HL-60 (cell line): ENCODE measurements at regions not wholly inside any gene's neighbourhood (a gene's known extent, or its start where the extent isn't known, plus 50 kb on each side); places are given as distances from the start of the nearest gene placed in this dataset.

Source experiments
- DNase-seq, 2 experiments: peaks; one replicate each; pipeline ENCODE4 v3.0.0-alpha.2; 2010 to 2020; ENCODE audit warnings: low read depth in 1 of 2, low spot score in 1 of 2
- H3K27ac ChIP-seq: fragments of 250-450 bp; sonication (Bioruptor Pico); replicated peaks from 2 replicates; pipeline ENCODE4 v1.5.1; 2020; ENCODE audit warnings: mild to moderate bottlenecking, moderate library complexity
- H3K27me3 ChIP-seq: fragments of 250-450 bp; sonication (Bioruptor Pico); 2 replicates; pipeline ENCODE4 v1.5.1; 2021; ENCODE audit warnings: mild to moderate bottlenecking, moderate library complexity; ENCODE audit not compliant: insufficient read depth, poor library complexity, severe bottlenecking
- H3K4me3 ChIP-seq: replicated peaks from 2 replicates; pipeline ENCODE4 v1.5.1; 2011; ENCODE audit warnings: mild to moderate bottlenecking, control low read depth, low read length; ENCODE audit not compliant: insufficient read depth
- CTCF ChIP-seq: IDR thresholded peaks from one replicate; pipeline ENCODE4 v1.5.1; 2011; ENCODE audit warnings: low read length, control low read depth, inconsistent platforms; ENCODE audit not compliant: insufficient read depth
- GABPA ChIP-seq: IDR thresholded peaks from 2 replicates; pipeline ENCODE4 v1.6.1; 2012; ENCODE audit warnings: low read depth
- POLR2AphosphoS5 ChIP-seq: IDR thresholded peaks from 2 replicates; pipeline ENCODE4 v1.6.1; 2012; ENCODE audit warnings: low read depth
- SPI1 ChIP-seq: IDR thresholded peaks from 2 replicates; pipeline ENCODE4 v1.6.1; 2012; ENCODE audit warnings: low read depth, mild to moderate bottlenecking, borderline replicate concordance
- TF ChIP-seq, protein P1 (sequence below): IDR thresholded peaks from 2 replicates; pipeline ENCODE4 v1.6.1; 2012; ENCODE audit warnings: low read depth; ENCODE audit not compliant: insufficient replicate concordance

DNA sequence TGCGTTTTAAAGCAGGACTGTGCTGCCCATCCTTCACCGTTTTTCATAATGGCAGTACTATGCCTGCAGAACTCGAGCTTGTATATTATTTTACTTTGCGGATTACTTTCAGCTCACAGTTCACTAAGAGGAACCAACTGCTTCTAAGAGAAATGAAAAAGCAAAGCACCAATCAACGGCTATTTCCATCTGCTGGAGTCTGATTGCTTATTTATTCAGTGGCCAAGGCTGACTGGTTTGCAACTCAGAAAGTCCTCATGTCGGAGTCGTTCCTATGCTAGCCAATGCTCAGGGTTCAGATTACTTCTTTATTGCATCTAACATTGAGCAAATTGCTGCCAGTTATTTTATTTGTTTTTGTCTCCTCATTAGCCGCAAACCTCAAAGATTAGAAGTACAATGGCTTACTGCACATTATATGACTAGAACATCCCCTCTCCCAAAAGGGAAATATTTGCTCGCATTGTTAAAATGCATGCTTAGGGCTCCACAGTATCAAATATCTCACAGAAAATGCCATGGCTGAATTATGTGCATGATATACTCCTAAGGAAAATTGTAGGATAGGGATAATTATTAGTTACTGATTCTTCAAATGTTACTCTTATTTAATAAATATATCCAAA is 1628.2 kb upstream of the ADGRL3 start:
- DNase-seq: no peak
- H3K27ac ChIP-seq: no peak overlapping the region
- no peak for TF ChIP-seq CTCF
- TF ChIP-seq SPI1: no peak
- no peak for TF ChIP-seq POLR2AphosphoS5
- no peak for TF ChIP-seq GABPA
- TF ChIP-seq, protein P1, sequence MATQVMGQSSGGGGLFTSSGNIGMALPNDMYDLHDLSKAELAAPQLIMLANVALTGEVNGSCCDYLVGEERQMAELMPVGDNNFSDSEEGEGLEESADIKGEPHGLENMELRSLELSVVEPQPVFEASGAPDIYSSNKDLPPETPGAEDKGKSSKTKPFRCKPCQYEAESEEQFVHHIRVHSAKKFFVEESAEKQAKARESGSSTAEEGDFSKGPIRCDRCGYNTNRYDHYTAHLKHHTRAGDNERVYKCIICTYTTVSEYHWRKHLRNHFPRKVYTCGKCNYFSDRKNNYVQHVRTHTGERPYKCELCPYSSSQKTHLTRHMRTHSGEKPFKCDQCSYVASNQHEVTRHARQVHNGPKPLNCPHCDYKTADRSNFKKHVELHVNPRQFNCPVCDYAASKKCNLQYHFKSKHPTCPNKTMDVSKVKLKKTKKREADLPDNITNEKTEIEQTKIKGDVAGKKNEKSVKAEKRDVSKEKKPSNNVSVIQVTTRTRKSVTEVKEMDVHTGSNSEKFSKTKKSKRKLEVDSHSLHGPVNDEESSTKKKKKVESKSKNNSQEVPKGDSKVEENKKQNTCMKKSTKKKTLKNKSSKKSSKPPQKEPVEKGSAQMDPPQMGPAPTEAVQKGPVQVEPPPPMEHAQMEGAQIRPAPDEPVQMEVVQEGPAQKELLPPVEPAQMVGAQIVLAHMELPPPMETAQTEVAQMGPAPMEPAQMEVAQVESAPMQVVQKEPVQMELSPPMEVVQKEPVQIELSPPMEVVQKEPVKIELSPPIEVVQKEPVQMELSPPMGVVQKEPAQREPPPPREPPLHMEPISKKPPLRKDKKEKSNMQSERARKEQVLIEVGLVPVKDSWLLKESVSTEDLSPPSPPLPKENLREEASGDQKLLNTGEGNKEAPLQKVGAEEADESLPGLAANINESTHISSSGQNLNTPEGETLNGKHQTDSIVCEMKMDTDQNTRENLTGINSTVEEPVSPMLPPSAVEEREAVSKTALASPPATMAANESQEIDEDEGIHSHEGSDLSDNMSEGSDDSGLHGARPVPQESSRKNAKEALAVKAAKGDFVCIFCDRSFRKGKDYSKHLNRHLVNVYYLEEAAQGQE: no peak
- H3K4me3 ChIP-seq: no peak overlapping the region
- H3K27me3 ChIP-seq: no peaks in the 10 kb centered on the region

DNA sequence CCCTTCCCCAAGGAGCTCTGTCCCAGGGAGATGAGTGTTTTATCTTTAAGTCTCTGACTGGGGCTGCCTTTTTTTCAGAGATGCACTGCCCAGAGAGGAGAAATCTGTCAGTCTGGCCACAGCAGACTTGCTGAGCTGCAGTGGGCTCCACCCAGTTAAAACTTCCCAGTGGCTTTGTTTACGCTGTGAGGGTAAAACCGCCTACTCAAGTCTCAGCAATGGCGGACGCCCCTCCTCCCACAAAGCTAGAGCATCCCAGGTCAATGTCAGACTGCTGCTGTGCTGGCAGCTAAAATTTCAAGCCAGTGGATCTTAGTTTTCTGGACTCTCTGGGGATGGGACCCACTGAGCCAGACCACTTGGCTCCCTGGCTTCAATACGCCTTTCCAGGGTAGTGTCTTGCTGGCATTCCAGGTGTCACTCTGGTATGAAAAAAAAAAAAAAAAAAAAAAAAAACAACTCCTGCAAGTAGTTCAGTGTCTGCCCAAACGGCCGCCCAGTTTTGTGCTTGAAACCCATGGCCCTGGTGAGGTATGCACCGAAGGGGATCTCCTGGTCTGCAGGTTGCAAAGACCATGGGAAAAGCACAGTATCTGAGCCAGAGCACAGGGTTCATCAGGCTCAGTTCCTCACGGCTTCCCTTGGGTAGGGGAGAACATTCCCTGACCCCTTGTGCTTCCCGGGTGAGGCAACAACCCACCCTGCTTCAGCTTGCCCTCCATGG is 1616.1 kb upstream of the ADGRL3 start:
- Histone ChIP-seq H3K4me3 (no peak overlapping the region), H3K27ac (no peak overlapping the region), H3K27me3 (no peaks in the 10 kb centered on the region)
- TF ChIP-seq, protein P1: no peak
- no peak for TF ChIP-seq CTCF
- no peak for TF ChIP-seq SPI1
- no peak for DNase-seq

GRCh38 chr4:59597536-59598329 is 1602.4 kb upstream of the ADGRL3 start:
- H3K4me3 ChIP-seq: no peak overlapping the region
- no peak overlapping the region for H3K27ac ChIP-seq
- no peaks in the 10 kb centered on the region for H3K27me3 ChIP-seq
- DNase-seq: no peak
- TF ChIP-seq, protein P1: no peak
- no peak for TF ChIP-seq SPI1
- TF ChIP-seq CTCF: no peak
- TF ChIP-seq POLR2AphosphoS5: no peak
- no peak for TF ChIP-seq GABPA
